OCI-LY3 (cell line): ENCODE measurements at regions not wholly inside any gene's neighbourhood (a gene's known extent, or its start where the extent isn't known, plus 50 kb on each side); places are given as distances from the start of the nearest gene placed in this dataset.

ENCODE experiments used
- EZH2phosphoT487 ChIP-seq: fragments of 200-600 bp; shearing (Covaris generic); IDR thresholded peaks from 2 replicates; pipeline ENCODE4 v1.6.1; 2018; ENCODE audit warnings: antibody characterized with exemption, mixed run types, low read depth
- TF ChIP-seq, protein P1 (sequence below): fragments of 200-600, 300-600 bp; sonication (generic); IDR thresholded peaks from 2 replicates; pipeline ENCODE4 v1.5.1; 2014; ENCODE audit warnings: antibody characterized with exemption, low read length, low read depth

DNA sequence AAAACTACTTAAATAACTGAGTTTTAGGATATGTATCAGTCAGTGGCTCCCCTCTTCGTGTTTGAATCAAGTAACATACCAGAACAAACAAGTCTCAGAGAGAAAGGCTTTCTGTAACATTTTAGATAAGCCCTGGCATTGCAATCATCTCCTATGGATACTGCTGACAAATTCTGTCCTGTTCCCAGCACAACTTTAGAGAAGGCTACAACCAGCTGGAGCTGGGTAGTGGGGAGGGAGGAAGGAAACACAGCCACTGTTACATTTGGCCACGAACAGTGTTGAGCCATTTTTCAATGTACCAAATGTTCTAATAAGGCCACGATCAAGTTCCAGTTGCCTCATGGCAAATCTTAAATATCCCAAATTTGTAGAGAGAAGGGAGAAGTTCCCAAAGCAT, 511.8 kb upstream of the WWC1 start:
- TF ChIP-seq, protein P1, sequence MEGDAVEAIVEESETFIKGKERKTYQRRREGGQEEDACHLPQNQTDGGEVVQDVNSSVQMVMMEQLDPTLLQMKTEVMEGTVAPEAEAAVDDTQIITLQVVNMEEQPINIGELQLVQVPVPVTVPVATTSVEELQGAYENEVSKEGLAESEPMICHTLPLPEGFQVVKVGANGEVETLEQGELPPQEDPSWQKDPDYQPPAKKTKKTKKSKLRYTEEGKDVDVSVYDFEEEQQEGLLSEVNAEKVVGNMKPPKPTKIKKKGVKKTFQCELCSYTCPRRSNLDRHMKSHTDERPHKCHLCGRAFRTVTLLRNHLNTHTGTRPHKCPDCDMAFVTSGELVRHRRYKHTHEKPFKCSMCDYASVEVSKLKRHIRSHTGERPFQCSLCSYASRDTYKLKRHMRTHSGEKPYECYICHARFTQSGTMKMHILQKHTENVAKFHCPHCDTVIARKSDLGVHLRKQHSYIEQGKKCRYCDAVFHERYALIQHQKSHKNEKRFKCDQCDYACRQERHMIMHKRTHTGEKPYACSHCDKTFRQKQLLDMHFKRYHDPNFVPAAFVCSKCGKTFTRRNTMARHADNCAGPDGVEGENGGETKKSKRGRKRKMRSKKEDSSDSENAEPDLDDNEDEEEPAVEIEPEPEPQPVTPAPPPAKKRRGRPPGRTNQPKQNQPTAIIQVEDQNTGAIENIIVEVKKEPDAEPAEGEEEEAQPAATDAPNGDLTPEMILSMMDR: no peak
- no peak for TF ChIP-seq EZH2phosphoT487
